ENCODE measurements at regions not wholly inside any gene's neighbourhood (a gene's known extent, or its start where the extent isn't known, plus 50 kb on each side); places are given as distances from the start of the nearest gene placed in this dataset.

DNA sequence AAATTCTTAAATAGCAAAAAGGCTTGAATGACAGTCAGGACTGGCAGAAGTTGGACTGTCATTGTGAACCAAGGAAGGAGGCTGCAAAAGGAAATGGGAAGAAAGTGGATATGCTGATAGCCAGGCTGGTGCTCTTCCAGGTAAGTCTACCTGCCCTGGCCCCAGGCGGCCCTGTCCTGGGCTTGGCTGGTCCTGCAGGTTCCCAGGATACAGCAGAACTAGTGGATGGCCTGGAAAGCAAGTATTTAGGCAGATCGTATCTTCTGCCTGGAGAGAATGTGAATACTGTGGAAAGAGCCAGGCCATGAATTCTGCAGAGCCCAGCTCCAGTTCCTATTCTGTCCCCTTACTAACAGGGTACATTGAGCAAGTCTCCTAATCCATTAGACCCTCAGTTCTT is 149.3 kb downstream of the SEC61B start:
- TF ChIP-seq, protein P1, sequence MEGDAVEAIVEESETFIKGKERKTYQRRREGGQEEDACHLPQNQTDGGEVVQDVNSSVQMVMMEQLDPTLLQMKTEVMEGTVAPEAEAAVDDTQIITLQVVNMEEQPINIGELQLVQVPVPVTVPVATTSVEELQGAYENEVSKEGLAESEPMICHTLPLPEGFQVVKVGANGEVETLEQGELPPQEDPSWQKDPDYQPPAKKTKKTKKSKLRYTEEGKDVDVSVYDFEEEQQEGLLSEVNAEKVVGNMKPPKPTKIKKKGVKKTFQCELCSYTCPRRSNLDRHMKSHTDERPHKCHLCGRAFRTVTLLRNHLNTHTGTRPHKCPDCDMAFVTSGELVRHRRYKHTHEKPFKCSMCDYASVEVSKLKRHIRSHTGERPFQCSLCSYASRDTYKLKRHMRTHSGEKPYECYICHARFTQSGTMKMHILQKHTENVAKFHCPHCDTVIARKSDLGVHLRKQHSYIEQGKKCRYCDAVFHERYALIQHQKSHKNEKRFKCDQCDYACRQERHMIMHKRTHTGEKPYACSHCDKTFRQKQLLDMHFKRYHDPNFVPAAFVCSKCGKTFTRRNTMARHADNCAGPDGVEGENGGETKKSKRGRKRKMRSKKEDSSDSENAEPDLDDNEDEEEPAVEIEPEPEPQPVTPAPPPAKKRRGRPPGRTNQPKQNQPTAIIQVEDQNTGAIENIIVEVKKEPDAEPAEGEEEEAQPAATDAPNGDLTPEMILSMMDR (conservative IDR thresholded peaks at IDR 0.05; ENCODE audit: low read depth, low read length), result no peak
- TF ChIP-seq EZH2 (IDR thresholded peaks at IDR 0.05; ENCODE audit: low read length, unreplicated experiment), result no peak

All from PC-3 (cell line).